ENCODE measurements at regions not wholly inside any gene's neighbourhood (a gene's known extent, or its start where the extent isn't known, plus 50 kb on each side); places are given as distances from the start of the nearest gene placed in this dataset.
"Not testable (repeated sequence)": the region's sequence is repeated elsewhere in the genome, so short reads cannot be mapped to it uniquely, and the experiment has no call there.

- ATAC-seq, result no peak
- no peak overlapping the region for H3K27ac ChIP-seq (ENCODE audit: low read length)
- WGBS, result 89% methylated on average over 17 of the region's 17 CpGs
- H3K4me3 ChIP-seq (ENCODE audit: low read length), result no peak overlapping the region
- H3K4me1 ChIP-seq (ENCODE audit: control insufficient read depth, insufficient read depth, low read length), result peaks cover 1% of the 10 kb centered on the region
- no peaks in the 10 kb centered on the region for H3K9me3 ChIP-seq (ENCODE audit: control insufficient read depth, low read length)
- no peak for DNase-seq
- intact Hi-C loops (cut with DNase I), result no loop called here
- H3K27me3 ChIP-seq (ENCODE audit: control insufficient read depth, insufficient read depth), result no peaks in the 10 kb centered on the region
Measured at GRCh38 chr2:236781933-236782816, 212.6 kb downstream of the ACKR3 start.

- WGBS, result 56% methylated on average over 5 of the region's 5 CpGs
- Histone ChIP-seq H3K4me3 (ENCODE audit: low read length) (no peak overlapping the region), H3K27me3 (ENCODE audit: control insufficient read depth, insufficient read depth) (no peaks in the 10 kb centered on the region), H3K27ac (ENCODE audit: low read length) (no peak overlapping the region), H3K9me3 (ENCODE audit: control insufficient read depth, low read length) (no peaks in the 10 kb centered on the region), H3K4me1 (ENCODE audit: control insufficient read depth, insufficient read depth, low read length) (no peaks in the 10 kb centered on the region)
- intact Hi-C loops (cut with DNase I), result no loop called here
- ATAC-seq, result peak in 1 of 2 donors; percentile 14
- DNase-seq, result peak in 1 of 3 donors; percentile 35
Measured at GRCh38 chr2:236782938-236783337, 213.3 kb downstream of the ACKR3 start.

DNA sequence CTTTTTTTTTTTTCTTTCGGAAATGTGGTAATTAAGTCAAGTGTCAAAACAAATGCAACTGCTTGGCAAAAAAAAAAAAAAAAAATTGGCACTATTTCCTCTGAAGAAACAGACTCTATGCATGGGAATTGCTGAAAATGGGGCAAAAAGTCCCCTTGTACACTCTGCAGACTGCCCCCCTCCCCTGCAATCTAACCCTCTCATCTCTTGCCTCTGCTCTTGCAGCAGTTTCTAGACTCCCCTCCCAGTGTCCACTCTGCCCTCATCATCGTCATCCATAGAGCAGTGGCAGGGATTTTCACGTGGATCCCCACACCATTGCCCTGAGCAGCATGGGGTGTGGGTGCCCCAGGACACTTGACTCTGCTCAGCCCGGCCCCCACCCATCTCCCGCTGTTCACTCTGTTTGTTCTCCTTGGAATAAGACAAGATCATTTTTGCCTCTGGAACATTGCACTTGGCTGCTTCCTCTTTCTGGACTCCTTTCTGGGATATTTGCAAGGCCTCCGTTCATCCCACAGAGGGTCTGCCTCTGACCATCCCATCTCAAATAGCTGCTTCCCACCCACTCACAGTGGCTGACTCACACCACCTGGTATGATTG is 213.9 kb downstream of the ACKR3 start:
- Histone ChIP-seq H3K27ac (ENCODE audit: low read length) (no peak overlapping the region), H3K27me3 (ENCODE audit: control insufficient read depth, insufficient read depth) (no peaks in the 10 kb centered on the region), H3K4me1 (ENCODE audit: control insufficient read depth, insufficient read depth, low read length) (no peaks in the 10 kb centered on the region), H3K9me3 (ENCODE audit: control insufficient read depth, low read length) (no peaks in the 10 kb centered on the region), H3K4me3 (ENCODE audit: low read length) (no peak overlapping the region)
- WGBS, result 76% methylated on average over 6 of the region's 6 CpGs
- intact Hi-C loops (cut with DNase I), result no loop called here
- peak in 1 of 2 donors; percentile 4 for ATAC-seq
- no peak for DNase-seq

- DNase-seq (no peak), ATAC-seq (peak; percentile 91 to 95)
- WGBS, result 33% methylated on average over 6 of the region's 6 CpGs
- Histone ChIP-seq H3K27me3 (ENCODE audit: control insufficient read depth, insufficient read depth) (no peaks in the 10 kb centered on the region), H3K4me3 (ENCODE audit: low read length) (no peak overlapping the region), H3K4me1 (ENCODE audit: control insufficient read depth, insufficient read depth, low read length) (no peaks in the 10 kb centered on the region), H3K27ac (ENCODE audit: low read length) (peak overlapping the region; percentile 57), H3K9me3 (ENCODE audit: control insufficient read depth, low read length) (no peaks in the 10 kb centered on the region)
- intact Hi-C loops (cut with DNase I), result no loop called here
Measured at GRCh38 chr2:236785611-236786057, 216.0 kb downstream of the ACKR3 start.

GRCh38 chr2:236786751-236787150 is 217.1 kb downstream of the ACKR3 start:
- H3K9me3 ChIP-seq (ENCODE audit: control insufficient read depth, low read length), result no peaks in the 10 kb centered on the region
- no peak overlapping the region for H3K4me3 ChIP-seq (ENCODE audit: low read length)
- no peaks in the 10 kb centered on the region for H3K27me3 ChIP-seq (ENCODE audit: control insufficient read depth, insufficient read depth)
- intact Hi-C loops (cut with DNase I), result no loop called here
- DNase-seq (no peak), ATAC-seq (no peak)
- peak overlapping the region; percentile 13 for H3K27ac ChIP-seq (ENCODE audit: low read length)
- H3K4me1 ChIP-seq (ENCODE audit: control insufficient read depth, insufficient read depth, low read length), result no peaks in the 10 kb centered on the region
- 78% methylated on average over 4 of the region's 4 CpGs for WGBS

DNA sequence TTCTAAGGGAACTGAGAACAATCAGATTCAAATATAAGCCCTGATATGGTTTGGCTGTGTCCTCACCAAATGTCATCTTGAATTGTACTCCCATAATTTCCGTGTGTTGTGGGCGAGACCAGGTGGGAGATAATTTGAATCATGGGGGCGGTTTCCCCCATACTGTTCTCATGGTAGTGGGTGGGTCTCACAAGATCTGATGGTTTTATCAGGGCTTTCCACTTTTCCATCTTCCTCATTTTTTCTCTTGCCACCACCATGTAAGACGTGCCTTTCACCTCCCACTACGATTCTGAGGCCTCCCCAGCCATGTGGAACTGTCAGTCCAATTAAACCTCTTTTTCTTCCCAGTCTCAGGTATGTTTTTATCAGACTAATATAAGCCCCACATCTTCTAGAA is 217.8 kb downstream of the ACKR3 start:
- intact Hi-C loops (cut with DNase I); H3K4me3 ChIP-seq (ENCODE audit: low read length); H3K9me3 ChIP-seq (ENCODE audit: control insufficient read depth, low read length); H3K27ac ChIP-seq (ENCODE audit: low read length); H3K4me1 ChIP-seq (ENCODE audit: control insufficient read depth, insufficient read depth, low read length); ATAC-seq; H3K27me3 ChIP-seq (ENCODE audit: control insufficient read depth, insufficient read depth); DNase-seq: not testable (repeated sequence)
- WGBS, result 89% methylated on average over 5 of the region's 5 CpGs

- no peaks in the 10 kb centered on the region for H3K4me1 ChIP-seq (ENCODE audit: control insufficient read depth, insufficient read depth, low read length)
- H3K4me3 ChIP-seq (ENCODE audit: low read length), result no peak overlapping the region
- DNase-seq, result no peak
- H3K9me3 ChIP-seq (ENCODE audit: control insufficient read depth, low read length), result no peaks in the 10 kb centered on the region
- no peak for ATAC-seq
- WGBS, result 58% methylated on average over 7 of the region's 7 CpGs
- H3K27ac ChIP-seq (ENCODE audit: low read length), result no peak overlapping the region
- intact Hi-C loops (cut with DNase I), result no loop called here
- H3K27me3 ChIP-seq (ENCODE audit: control insufficient read depth, insufficient read depth), result no peaks in the 10 kb centered on the region
Measured at GRCh38 chr2:236787885-236788284, 218.3 kb downstream of the ACKR3 start.

DNA sequence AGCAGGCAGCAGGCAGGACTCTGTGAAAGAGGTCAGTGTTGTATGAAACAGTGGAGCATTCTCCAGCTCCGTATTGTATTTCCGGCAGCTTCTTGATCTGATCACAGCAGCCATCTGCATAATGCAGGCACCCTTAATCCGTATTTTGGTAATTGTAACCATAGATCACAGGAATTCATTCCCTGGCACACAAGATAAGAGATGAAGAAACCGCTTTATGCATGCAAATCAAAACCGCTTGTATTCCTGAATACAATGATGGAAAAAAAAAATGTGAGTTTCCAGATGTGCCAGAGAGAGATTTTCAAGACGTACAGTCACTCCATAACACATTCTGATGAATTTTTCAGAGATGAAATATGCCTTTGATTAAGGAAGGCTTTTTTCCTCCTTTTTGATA is 221.3 kb downstream of the ACKR3 start:
- H3K27ac ChIP-seq (ENCODE audit: low read length), result no peak overlapping the region
- ATAC-seq, result no peak
- no peak for DNase-seq
- H3K9me3 ChIP-seq (ENCODE audit: control insufficient read depth, low read length), result no peaks in the 10 kb centered on the region
- no peaks in the 10 kb centered on the region for H3K27me3 ChIP-seq (ENCODE audit: control insufficient read depth, insufficient read depth)
- intact Hi-C loops (cut with DNase I), result no loop called here
- WGBS, result 64% methylated on average over 6 of the region's 6 CpGs
- no peak overlapping the region for H3K4me3 ChIP-seq (ENCODE audit: low read length)
- H3K4me1 ChIP-seq (ENCODE audit: control insufficient read depth, insufficient read depth, low read length), result no peaks in the 10 kb centered on the region

GRCh38 chr2:236793023-236794011 is 223.7 kb downstream of the ACKR3 start:
- WGBS, result 88% methylated on average over 36 of the region's 37 CpGs
- H3K27ac ChIP-seq (ENCODE audit: low read length), result no peak overlapping the region
- no peaks in the 10 kb centered on the region for H3K4me1 ChIP-seq (ENCODE audit: control insufficient read depth, insufficient read depth, low read length)
- ATAC-seq (no peak), DNase-seq (peak in 1 of 3 donors; percentile 44)
- H3K27me3 ChIP-seq (ENCODE audit: control insufficient read depth, insufficient read depth), result no peaks in the 10 kb centered on the region
- H3K4me3 ChIP-seq (ENCODE audit: low read length), result no peak overlapping the region
- no peaks in the 10 kb centered on the region for H3K9me3 ChIP-seq (ENCODE audit: control insufficient read depth, low read length)
- intact Hi-C loops (cut with DNase I), result no loop called here

- no peak overlapping the region for H3K4me3 ChIP-seq (ENCODE audit: low read length)
- DNase-seq, result no peak
- H3K9me3 ChIP-seq (ENCODE audit: control insufficient read depth, low read length), result no peaks in the 10 kb centered on the region
- no peak overlapping the region for H3K27ac ChIP-seq (ENCODE audit: low read length)
- ATAC-seq, result no peak
- intact Hi-C loops (cut with DNase I), result no loop called here
- H3K4me1 ChIP-seq (ENCODE audit: control insufficient read depth, insufficient read depth, low read length), result no peaks in the 10 kb centered on the region
- 67% methylated on average over 14 of the region's 14 CpGs for WGBS
- no peaks in the 10 kb centered on the region for H3K27me3 ChIP-seq (ENCODE audit: control insufficient read depth, insufficient read depth)
Measured at GRCh38 chr2:236794176-236794957, 224.7 kb downstream of the ACKR3 start.

Measured in right cardiac atrium (tissue), 5 donors.